Fibroblast of skin of back (primary cell): ENCODE measurements at regions not wholly inside any gene's neighbourhood (a gene's known extent, or its start where the extent isn't known, plus 50 kb on each side); places are given as distances from the start of the nearest gene placed in this dataset.

Source experiments
- DNase-seq: peaks from one replicate; pipeline ENCODE4 v3.0.0-alpha.2; 2013

GRCh38 chr10:10110844-10111490 lies 906.7 kb upstream of the CELF2 start:
- DNase-seq = no peak

- DNase-seq = no peak
Observed at GRCh38 chr10:10118131-10118530, 899.5 kb upstream of the CELF2 start.

DNA sequence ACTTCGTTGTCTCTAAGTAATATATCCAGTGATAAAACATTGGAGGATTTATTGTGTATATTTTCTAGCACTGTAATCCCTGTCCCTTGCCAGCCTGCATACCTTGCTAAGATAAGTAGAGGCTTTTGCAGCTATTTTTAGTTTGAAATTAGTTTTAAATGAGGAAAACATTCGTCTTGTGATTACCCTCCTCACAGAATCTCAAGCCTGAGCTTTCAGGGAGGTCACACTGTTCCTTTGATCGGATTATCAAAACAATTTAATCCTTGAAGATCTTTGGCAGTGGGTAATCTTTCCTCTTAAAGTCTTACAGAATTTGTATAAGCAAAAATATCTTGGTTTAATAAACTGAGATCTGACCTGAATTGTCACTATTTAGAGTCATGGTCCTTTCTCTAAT lies 897.0 kb upstream of the CELF2 start:
- DNase-seq = no peak

DNA sequence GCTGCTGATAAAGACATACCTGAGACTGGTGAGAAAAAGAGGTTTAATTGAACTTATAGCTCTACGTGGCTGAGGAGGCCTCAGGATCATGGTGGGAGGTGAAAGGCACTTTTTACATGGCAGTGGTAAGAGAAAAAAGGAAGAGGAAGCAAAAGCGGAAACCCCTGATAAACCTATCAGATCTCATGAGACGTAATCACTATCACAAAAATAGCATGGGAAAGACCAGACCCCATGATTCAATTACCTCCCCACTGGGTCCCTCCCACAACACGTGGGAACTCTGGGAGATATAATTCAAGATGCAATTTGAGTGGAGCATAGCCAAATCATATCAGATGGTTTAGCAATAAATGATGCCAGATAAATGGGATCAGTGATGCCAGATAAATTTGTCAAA lies 892.0 kb upstream of the CELF2 start:
- no peak for DNase-seq

- no peak for DNase-seq
Observed at GRCh38 chr10:10126218-10126617, 891.5 kb upstream of the CELF2 start.

DNA sequence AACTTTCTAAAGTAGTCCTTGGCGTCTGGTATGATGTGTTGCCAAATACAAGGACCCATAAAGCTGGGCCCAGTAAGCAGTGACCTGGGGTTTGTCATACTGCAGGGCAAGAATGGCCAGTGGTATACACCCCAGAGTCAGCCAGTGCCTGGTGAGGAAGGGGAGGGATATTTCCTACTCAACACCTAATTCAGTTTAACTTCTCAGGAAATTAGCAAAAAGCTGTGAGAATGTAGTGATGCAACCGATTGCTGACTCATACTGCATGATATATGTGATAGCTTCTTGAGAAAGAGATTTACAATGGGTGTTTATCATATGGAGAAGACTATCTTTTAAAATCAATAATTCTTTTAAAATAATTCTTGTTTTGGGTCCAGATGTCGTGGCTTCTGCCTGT lies 889.3 kb upstream of the CELF2 start:
- peak; percentile 19 for DNase-seq

DNA sequence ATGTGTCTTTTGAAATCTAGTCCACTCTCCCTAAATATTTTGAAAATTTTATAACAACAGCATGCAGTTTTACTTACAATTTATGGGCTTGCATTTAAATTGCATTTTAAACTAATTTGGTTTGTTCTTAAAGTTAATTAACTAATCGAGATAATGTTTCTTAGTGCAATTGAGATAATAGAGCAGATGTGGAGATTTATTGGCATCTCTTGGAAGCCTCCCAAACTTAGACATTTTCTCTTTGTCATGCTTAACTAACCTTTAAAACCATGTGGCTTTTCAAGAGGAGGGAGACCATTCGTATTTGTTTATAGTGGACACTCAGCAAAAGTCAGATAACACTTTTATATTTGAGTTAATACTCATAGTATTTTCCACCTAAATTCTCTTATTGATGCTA lies 887.0 kb upstream of the CELF2 start:
- no peak for DNase-seq

GRCh38 chr10:10132009-10132408 lies 885.7 kb upstream of the CELF2 start:
- no peak for DNase-seq

GRCh38 chr10:10133281-10133680 lies 884.4 kb upstream of the CELF2 start:
- no peak for DNase-seq

- DNase-seq = no peak
Observed at GRCh38 chr10:10138685-10139084, 879.0 kb upstream of the CELF2 start.

DNA sequence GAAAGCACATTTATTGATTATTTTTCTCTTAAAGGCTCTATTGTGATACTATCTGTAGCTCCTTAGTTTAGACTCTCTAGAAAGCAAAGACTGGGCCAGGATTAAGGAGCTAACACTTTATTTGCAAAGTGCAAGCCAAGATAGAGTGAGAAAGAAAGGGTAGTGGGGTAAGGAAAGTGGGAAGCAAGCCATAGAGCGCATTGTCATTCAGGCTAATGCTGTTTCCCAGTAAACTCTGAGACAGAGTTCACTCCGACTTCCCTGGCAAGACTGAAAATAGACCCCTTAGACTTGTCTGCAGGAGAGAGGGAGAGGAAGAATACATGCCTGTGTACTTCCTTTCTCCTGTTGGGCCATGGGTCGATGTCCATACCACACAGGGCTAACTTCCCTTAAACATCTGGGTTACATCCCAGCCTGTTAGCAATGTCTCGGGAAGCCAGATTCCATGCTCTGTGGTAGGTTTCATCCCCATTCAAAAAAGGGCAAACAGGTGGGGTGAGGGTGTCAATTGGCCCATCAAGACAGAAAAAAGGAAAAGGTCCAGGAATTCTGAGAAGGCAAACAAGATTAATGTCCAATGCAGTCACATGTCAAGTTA lies 875.8 kb upstream of the CELF2 start:
- DNase-seq = no peak

GRCh38 chr10:10146604-10147003 lies 871.1 kb upstream of the CELF2 start:
- no peak for DNase-seq

DNA sequence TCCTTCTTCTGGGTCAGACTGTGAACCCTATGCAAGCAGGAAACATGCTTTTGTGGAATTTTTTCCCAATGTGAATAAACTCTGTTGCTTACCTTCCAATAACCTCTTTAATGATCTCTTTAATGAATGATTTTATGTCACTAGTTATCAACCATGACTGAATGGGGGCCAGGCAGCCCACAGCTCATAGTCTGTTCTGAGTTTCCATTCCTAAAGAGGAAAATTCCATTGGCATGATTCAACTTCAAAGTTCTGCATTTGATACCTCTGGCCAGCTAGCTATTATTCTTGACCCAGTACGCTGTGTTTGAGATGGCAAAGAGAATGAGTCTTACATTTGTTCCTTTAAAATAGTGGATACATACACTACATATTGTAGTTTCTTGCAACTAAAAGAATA lies 867.8 kb upstream of the CELF2 start:
- peak; percentile 12 for DNase-seq

- no peak for DNase-seq
Observed at GRCh38 chr10:10156917-10157600, 860.6 kb upstream of the CELF2 start.

DNA sequence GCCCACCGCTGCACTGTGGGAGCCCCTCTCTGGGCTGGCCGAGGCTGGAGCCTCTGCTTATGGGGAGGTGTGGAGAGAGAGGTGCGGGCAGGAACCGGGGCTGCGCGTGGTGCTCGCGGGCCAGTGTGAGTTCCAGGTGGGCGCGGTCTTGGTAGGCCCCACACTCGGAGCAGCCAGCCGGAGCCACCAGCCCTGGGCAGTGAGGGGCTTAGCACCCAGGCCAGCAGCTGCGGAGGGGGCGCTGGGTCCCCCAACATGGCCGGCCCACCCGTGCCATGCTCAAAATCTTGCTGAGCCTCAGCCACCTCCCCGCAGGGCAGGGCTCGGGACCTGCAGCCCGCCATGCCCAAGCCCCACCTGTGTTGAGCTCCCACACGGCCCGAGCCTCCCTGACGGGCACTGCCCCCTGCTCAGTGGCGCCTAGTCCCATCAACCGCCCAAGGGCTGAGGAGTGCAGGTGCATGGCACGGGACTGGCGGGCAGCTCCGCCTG lies 856.8 kb upstream of the CELF2 start:
- DNase-seq = no peak

GRCh38 chr10:10164848-10165247 lies 852.8 kb upstream of the CELF2 start:
- DNase-seq = no peak

DNA sequence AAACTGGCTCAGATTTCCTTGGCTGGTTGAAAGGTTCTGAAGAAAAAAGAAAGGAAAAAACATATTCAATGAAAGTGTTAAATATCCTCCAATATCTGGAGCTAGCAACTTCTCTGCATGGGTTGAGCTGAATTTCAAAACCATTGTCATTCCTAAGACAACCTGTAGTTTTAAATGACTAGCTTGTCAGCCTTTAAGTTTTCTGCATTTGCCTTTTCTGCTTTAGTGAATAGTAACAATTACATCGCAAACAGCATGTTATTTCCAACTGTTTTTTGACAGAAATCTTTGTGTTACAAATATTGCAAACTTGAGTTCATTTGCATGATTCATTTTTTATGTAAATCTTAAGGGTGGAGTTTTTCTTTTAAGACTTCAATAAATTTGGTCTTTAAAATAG lies 852.3 kb upstream of the CELF2 start:
- DNase-seq = no peak

DNA sequence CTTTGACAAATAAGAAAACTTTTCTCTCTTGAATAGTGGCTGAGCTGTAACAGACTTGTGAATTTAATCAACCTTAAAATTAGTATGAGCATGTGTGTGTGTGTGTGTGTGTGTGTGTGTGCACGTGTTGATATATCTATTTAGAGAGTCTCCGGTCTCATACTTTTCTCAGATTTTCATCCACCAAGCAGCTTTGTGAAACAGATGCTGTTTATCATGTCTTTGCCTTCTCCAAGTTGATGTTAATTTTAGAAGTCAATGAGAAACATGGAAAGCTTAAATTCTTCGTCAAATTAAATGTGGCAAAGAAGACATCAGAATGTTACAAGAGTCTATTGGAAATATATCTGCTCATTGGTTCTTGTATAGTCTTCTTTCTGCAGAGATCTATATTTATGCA lies 839.2 kb upstream of the CELF2 start:
- no peak for DNase-seq

GRCh38 chr10:10193848-10194247 lies 823.8 kb upstream of the CELF2 start:
- DNase-seq = no peak

- no peak for DNase-seq
Observed at GRCh38 chr10:10196701-10197100, 821.0 kb upstream of the CELF2 start.

DNA sequence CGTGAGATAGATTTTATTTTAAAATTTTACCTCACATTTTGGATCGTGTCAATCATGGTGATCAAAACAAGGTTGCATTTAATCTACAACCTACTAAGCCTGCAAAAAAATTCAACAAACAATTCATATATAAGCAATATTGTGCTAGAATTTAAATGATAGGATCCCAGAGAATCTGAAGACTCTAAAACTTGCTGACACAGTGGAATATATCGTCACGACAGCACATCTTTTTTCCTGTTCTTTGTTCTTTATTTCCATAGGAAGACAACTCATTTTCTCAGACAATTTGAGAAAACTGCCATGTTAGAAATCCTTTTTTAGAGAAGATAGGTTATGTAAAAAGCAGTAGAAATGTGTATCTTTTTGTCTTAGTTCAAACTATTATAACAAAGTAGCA lies 820.2 kb upstream of the CELF2 start:
- DNase-seq = no peak

GRCh38 chr10:10198363-10198762 lies 819.3 kb upstream of the CELF2 start:
- DNase-seq = no peak

- DNase-seq = no peak
Observed at GRCh38 chr10:10204415-10204814, 813.3 kb upstream of the CELF2 start.

DNA sequence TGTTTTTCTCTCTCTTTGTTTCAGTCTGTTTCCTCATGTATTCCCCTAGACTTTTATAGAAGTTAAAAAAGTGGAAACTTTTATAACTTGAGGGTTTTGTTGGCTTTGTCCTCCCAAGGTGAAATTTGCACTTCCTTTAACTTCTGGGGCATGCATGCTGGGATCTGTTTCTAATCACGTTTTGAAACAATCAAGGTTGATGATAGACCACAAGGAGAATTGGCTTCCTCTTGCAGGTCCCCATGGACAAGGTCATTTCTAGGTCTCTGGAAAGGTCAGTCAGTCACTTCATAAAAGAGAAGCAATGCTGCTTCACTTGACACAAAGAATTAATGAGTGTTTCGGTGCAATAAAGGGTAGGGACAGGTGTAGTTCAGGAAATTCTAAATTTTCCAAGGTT lies 811.8 kb upstream of the CELF2 start:
- DNase-seq = no peak
